Omental fat pad (tissue), 3 donors: ENCODE measurements at regions not wholly inside any gene's neighbourhood (a gene's known extent, or its start where the extent isn't known, plus 50 kb on each side); places are given as distances from the start of the nearest gene placed in this dataset.

Experiments
- ATAC-seq: fragments of 150-250 bp; one replicate; pipeline ENCODE4 v1.9.1; 2016; ENCODE audit warnings: mild to moderate bottlenecking, moderate library complexity; ENCODE audit not compliant: low FRiP score
- DNase-seq: peaks from one replicate; pipeline ENCODE4 v3.0.0-alpha.2; 2019; ENCODE audit warnings: low spot score
- CTCF ChIP-seq, 3 donors: fragments of 450-650 bp; IDR thresholded peaks; one replicate each; pipeline ENCODE4 v1.5.1; 2016 to 2017; ENCODE audit warnings: antibody characterized with exemption in 3 of 3, mild to moderate bottlenecking in 3 of 3, moderate library complexity in 2 of 3

GRCh38 chr2:45316576-45317338 lies 294.3 kb downstream of the SRBD1 start:
- no peak for ATAC-seq
- no peak for DNase-seq
- no peak for TF ChIP-seq CTCF (IDR thresholded peaks at IDR 0.05)

GRCh38 chr2:45315861-45316260 lies 295.2 kb downstream of the SRBD1 start:
- no peak for DNase-seq
- no peak for TF ChIP-seq CTCF (IDR thresholded peaks at IDR 0.05)
- no peak for ATAC-seq

GRCh38 chr2:45312275-45312674 lies 298.8 kb downstream of the SRBD1 start:
- no peak for DNase-seq
- no peak for ATAC-seq
- no peak for TF ChIP-seq CTCF (IDR thresholded peaks at IDR 0.05)

- ATAC-seq (no peak), DNase-seq (no peak)
- TF ChIP-seq CTCF (IDR thresholded peaks at IDR 0.05): no peak
These were observed 299.5 kb downstream of the SRBD1 start for GRCh38 chr2:45311559-45311958.

GRCh38 chr2:45307147-45307546 lies 297.9 kb upstream of the SIX2 start:
- no peak for TF ChIP-seq CTCF (IDR thresholded peaks at IDR 0.05)
- ATAC-seq (no peak), DNase-seq (no peak)

GRCh38 chr2:45305599-45305998 lies 296.3 kb upstream of the SIX2 start:
- DNase-seq: no peak
- no peak for TF ChIP-seq CTCF (IDR thresholded peaks at IDR 0.05)
- no peak for ATAC-seq
